Heart right ventricle (tissue), 16 donors: ENCODE measurements at regions not wholly inside any gene's neighbourhood (a gene's known extent, or its start where the extent isn't known, plus 50 kb on each side); places are given as distances from the start of the nearest gene placed in this dataset.

ENCODE experiments used
- ATAC-seq, 8 donors: fragments of 200-7000 bp; cut with Tn5 transposase; one replicate each; pipeline ENCODE4 v1.9.1; 2020; ENCODE audit warnings: mild to moderate bottlenecking in 8 of 8, moderate library complexity in 8 of 8, moderate number of reproducible peaks in 1 of 8
- DNase-seq, 2 donors: peaks; one replicate each; pipeline ENCODE4 v3.0.0-alpha.2; 2020
- H3K27ac ChIP-seq, 10 donors: fragments of 200-600 bp; sonication (generic) in 2 of 10; one replicate each; pipeline versions ENCODE4 v1.5.0 to v1.8.0; 2020 to 2022; ENCODE audit warnings: mild to moderate bottlenecking in 3 of 10
- H3K27me3 ChIP-seq, 7 donors: fragments of 200-600 bp; one replicate each; pipeline ENCODE4 v1.8.0; 2021 to 2022; ENCODE audit warnings: mild to moderate bottlenecking in 2 of 7
- H3K36me3 ChIP-seq, 9 donors: fragments of 200-600 bp; sonication (generic) in 1 of 9; one replicate each; pipeline versions ENCODE4 v1.5.0 to v1.8.0; 2020 to 2022; ENCODE audit warnings: mild to moderate bottlenecking in 2 of 9
- H3K4me1 ChIP-seq, 9 donors: fragments of 200-600 bp; sonication (generic) in 1 of 9; one replicate each; pipeline versions ENCODE4 v1.5.0 to v1.8.0; 2020 to 2022; ENCODE audit warnings: mild to moderate bottlenecking in 4 of 9
- H3K4me3 ChIP-seq, 10 donors: fragments of 200-600 bp; sonication (generic) in 2 of 10; one replicate each; pipeline versions ENCODE4 v1.5.0 to v1.8.0; 2020 to 2022; ENCODE audit warnings: mild to moderate bottlenecking in 7 of 10, moderate library complexity in 2 of 10
- H3K9me3 ChIP-seq, 11 donors: fragments of 200-600 bp in 10 of 11; sonication (generic) in 2 of 11; one replicate each; pipeline versions ENCODE4 v1.5.0 to v1.8.0; 2013 to 2022; ENCODE audit warnings: mild to moderate bottlenecking in 2 of 11, control low read depth in 1 of 11, moderate library complexity in 1 of 11
- WGBS, 2 donors: extraction: QIAGEN DNeasy Blood & Tissue Kit; methylation state at CpG; one replicate each; pipeline ENCODE4 v1.1.7; 2013; ENCODE audit warnings: inconsistent platforms in 1 of 2; 5-methylcytosine and 5-hydroxymethylcytosine counted together
- intact Hi-C, 10 donors: fragments of 100-400 bp; cut with DNase I; formaldehyde crosslinking; loops; one replicate each; pipeline versions ENCODE4 v1.11.1 to v1.14.2; 2022
- TF ChIP-seq, protein P1 (sequence below), 9 donors: fragments of 200-600 bp; sonication (generic) in 2 of 9; IDR thresholded peaks; one replicate each; pipeline versions ENCODE4 v1.5.0 to v1.8.0; 2021 to 2022; ENCODE audit warnings: antibody characterized with exemption in 9 of 9, mild to moderate bottlenecking in 5 of 9, moderate library complexity in 1 of 9
- donor health status: Arrhythmogenic right ventricular cardiomyopathy.
- donor health status: ischemic (EF 13 %, LVEDD 7.1; RV severe dilation, severe dysfunction).
- donor health status: healthy with polysubstance abuse.
- donor health status: DM: no; HTN: yes; CAD: no.
- donor health status: DM: no; HTN: no; CAD: no.
- donor health status: ischemic (EF 25% LVEDD 6.9; RV normal size, moderate dysfunction).
- donor health status: ischemic (EF 25% LVEDD 5.7; RV mildly dilated, moderate dysfunction).
- donor health status: healthy.
- donor health status: DM: yes; HTN: yes; CAD: no.
- donor health status: Ischemic cardiomyopathy.
- donor health status: ischemic (EF 35%, LVEDD 5.7; RV mildly dilated, moderate dysfunction).
- donor health status: nonischemic (EF 11% LVEDD 7.7; RV severe dilation, severe dysfunction).
- donor health status: DM: yes; HTN: yes; CAD: no.
- donor health status: PGD.
- donor health status: ischemic (EF 29% LVEDD 5.4; RV normal size, mild dysfunction).
- donor health status: nonischemic (EF 23%, LVEDD 6.1; RV moderate dilation, normal function).

DNA sequence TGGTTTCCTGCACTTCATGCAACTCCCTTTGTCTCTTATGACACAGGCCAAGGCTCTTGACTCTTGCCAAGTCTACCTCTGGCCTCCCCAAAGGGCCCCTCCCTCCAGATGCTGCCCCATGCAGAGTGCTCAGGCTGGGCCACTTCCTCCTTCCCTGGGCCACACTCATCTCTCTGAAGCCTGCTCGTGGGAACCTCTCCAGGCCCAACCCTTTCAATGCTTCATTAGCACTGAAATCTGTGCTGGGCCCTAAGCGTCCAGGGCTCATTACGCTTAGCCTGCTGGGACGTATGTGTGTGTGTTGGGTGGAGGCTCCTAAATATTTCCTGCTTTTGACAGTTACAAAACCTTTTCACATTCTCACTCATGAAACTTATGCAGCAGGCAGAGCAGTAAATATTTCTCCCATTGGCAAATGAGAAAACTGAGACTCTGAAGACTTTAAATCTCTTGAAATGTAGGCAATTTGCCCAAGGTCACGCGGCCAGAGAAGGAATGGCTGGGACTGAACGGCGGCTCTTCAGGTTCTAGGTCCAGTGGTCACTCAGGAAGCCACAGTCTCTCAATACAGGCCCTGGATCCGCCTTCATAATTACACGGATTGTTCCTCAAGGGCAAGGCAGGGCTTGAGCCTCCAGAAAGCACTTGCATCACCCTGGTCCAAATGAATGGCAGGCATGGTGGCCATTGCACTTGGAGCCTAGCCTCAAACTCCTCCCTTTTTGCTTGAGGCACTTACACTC, 241.7 kb upstream of the HES1 start:
- ATAC-seq, result peak; percentile 72 to 84 (median 76)
- TF ChIP-seq, protein P1, sequence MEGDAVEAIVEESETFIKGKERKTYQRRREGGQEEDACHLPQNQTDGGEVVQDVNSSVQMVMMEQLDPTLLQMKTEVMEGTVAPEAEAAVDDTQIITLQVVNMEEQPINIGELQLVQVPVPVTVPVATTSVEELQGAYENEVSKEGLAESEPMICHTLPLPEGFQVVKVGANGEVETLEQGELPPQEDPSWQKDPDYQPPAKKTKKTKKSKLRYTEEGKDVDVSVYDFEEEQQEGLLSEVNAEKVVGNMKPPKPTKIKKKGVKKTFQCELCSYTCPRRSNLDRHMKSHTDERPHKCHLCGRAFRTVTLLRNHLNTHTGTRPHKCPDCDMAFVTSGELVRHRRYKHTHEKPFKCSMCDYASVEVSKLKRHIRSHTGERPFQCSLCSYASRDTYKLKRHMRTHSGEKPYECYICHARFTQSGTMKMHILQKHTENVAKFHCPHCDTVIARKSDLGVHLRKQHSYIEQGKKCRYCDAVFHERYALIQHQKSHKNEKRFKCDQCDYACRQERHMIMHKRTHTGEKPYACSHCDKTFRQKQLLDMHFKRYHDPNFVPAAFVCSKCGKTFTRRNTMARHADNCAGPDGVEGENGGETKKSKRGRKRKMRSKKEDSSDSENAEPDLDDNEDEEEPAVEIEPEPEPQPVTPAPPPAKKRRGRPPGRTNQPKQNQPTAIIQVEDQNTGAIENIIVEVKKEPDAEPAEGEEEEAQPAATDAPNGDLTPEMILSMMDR (IDR thresholded peaks at IDR 0.05), result no peak
- Histone ChIP-seq H3K36me3 (no peaks in the 10 kb centered on the region), H3K27me3 (no peaks in the 10 kb centered on the region), H3K27ac (peak overlapping the region in 6 of 10 donors; percentile 25 to 54 (median 40)), H3K4me3 (no peak overlapping the region), H3K9me3 (no peaks in the 10 kb centered on the region), H3K4me1 (peaks cover 0 to 28% (median 11%) of the 10 kb centered on the region in 9 donors)
- WGBS, 2 donors, result 56 to 72% methylated on average over 10 of the region's 10 CpGs
- intact Hi-C loops, result no loop called here
- DNase-seq, result peak; percentile 23 to 42

DNA sequence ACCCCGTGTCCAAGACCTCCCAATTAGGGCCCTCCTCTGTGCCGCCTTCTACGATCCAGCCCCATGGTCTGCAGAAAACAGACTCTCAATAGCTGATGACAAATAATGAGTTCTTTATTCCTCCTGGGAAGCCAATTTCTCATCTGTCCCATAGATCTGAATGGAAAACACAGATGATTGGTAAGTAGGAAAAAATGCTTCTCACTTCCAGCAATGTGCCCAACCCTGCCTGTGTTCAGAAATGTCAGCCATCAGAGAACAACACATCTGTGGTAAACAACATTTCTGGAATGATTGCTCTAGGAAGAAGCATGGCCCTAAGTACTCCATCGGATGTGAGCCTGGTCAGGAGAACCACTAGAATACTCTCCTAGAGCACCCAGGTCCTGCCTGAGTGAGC, 240.5 kb upstream of the HES1 start:
- WGBS, 2 donors, result 94 to 96% methylated on average over 4 of the region's 4 CpGs
- Histone ChIP-seq H3K27ac (no peak overlapping the region), H3K36me3 (no peaks in the 10 kb centered on the region), H3K27me3 (no peaks in the 10 kb centered on the region), H3K4me1 (peaks cover 0 to 28% (median 11%) of the 10 kb centered on the region in 9 donors), H3K4me3 (no peak overlapping the region), H3K9me3 (no peaks in the 10 kb centered on the region)
- TF ChIP-seq, protein P1 (IDR thresholded peaks at IDR 0.05), result no peak
- ATAC-seq (peak in 1 of 8 donors; percentile 32), DNase-seq (no peak)
- intact Hi-C loops, result no loop called here

DNA sequence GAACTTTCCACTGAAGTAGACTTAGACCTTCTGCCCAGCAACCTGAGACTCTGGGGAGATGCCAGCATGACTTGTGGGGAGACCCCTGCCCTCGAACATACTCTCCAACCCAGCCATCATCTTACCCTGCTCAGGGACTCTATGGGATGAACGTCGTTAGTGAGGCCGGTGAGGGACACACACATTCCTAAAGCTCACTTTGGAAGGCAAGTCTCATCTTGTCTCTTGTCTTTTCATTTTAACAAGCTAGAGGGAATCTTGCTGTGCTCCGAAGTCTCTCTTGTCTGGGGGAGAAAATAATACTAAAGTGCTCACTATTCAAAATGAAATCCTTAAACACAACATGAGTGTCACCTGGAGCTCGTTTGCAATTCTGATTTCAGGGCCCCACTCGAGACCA, 239.5 kb upstream of the HES1 start:
- Histone ChIP-seq H3K27me3 (no peaks in the 10 kb centered on the region), H3K27ac (no peak overlapping the region), H3K4me3 (no peak overlapping the region), H3K4me1 (peaks cover 0 to 28% (median 11%) of the 10 kb centered on the region in 9 donors), H3K9me3 (peaks cover 0 to 8% (median 0%) of the 10 kb centered on the region in 11 donors), H3K36me3 (no peaks in the 10 kb centered on the region)
- 85 to 97% methylated on average over 7 of the region's 7 CpGs for whole genome bisulfite sequencing, 2 donors
- ATAC-seq (no peak), DNase-seq (no peak)
- TF ChIP-seq, protein P1 (IDR thresholded peaks at IDR 0.05), result no peak
- intact Hi-C loops, result no loop called here

GRCh38 chr3:193897288-193897687, 238.7 kb upstream of the HES1 start:
- Histone ChIP-seq H3K4me3 (no peak overlapping the region), H3K4me1 (peaks cover 0 to 28% (median 11%) of the 10 kb centered on the region in 9 donors), H3K27ac (peak overlapping the region in 3 of 10 donors; percentile 3 to 25 (median 17)), H3K36me3 (no peaks in the 10 kb centered on the region), H3K9me3 (peaks cover 0 to 8% (median 0%) of the 10 kb centered on the region in 11 donors), H3K27me3 (no peaks in the 10 kb centered on the region)
- TF ChIP-seq, protein P1 (IDR thresholded peaks at IDR 0.05), result no peak
- DNase-seq (peak; percentile 42 to 62), ATAC-seq (peak; percentile 56 to 76 (median 62))
- WGBS, 2 donors, result 71 to 76% methylated on average over 10 of the region's 10 CpGs
- intact Hi-C loops, result no loop called here
